Gastroesophageal sphincter (tissue), 3 donors: ENCODE measurements at regions not wholly inside any gene's neighbourhood (a gene's known extent, or its start where the extent isn't known, plus 50 kb on each side); places are given as distances from the start of the nearest gene placed in this dataset.

Experiments
- EP300 ChIP-seq: sonication (generic); formaldehyde crosslinking; IDR thresholded peaks from one replicate; pipeline ENCODE4 v1.6.1; 2017; ENCODE audit warnings: antibody characterized with exemption, mild to moderate bottlenecking
- POLR2A ChIP-seq, 2 donors: fragments of 450-650 bp; IDR thresholded peaks; one replicate each; pipeline ENCODE4 v1.6.1; 2017; ENCODE audit warnings: antibody characterized with exemption in 2 of 2, mild to moderate bottlenecking in 2 of 2, moderate library complexity in 1 of 2
- POLR2AphosphoS5 ChIP-seq: sonication (generic); formaldehyde crosslinking; IDR thresholded peaks from one replicate; pipeline ENCODE4 v1.6.1; 2017; ENCODE audit warnings: antibody characterized with exemption
- TF ChIP-seq, protein P1 (sequence below), 4 experiments: fragments of 200-600 bp in 2 of 4; fragments of 450-650 bp in 2 of 4; sonication (generic) in 1 of 4; IDR thresholded peaks; one replicate each; pipeline ENCODE4 v1.5.1; 2017 to 2019; ENCODE audit warnings: antibody characterized with exemption in 4 of 4, mild to moderate bottlenecking in 2 of 4, moderate library complexity in 2 of 4

DNA sequence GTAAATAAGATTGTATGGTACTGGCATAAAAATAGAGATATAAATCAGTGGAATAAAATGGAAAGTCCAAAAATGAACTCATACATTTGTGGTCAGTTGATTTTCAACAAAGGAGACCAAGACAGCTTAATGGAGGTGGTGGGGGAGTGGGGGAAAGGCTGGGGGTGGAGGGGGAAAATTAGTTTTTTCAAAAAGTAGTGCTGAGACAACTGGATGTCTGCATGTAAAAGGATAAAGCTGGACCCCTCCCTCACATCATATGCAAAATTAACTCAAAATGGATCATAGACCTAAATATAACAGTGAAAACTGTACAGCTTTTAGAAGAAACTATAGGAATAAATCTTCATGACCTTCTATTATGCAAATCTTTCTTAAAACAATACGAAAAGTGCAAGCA, 107.0 kb downstream of the HMHB1 start:
- TF ChIP-seq, protein P1, sequence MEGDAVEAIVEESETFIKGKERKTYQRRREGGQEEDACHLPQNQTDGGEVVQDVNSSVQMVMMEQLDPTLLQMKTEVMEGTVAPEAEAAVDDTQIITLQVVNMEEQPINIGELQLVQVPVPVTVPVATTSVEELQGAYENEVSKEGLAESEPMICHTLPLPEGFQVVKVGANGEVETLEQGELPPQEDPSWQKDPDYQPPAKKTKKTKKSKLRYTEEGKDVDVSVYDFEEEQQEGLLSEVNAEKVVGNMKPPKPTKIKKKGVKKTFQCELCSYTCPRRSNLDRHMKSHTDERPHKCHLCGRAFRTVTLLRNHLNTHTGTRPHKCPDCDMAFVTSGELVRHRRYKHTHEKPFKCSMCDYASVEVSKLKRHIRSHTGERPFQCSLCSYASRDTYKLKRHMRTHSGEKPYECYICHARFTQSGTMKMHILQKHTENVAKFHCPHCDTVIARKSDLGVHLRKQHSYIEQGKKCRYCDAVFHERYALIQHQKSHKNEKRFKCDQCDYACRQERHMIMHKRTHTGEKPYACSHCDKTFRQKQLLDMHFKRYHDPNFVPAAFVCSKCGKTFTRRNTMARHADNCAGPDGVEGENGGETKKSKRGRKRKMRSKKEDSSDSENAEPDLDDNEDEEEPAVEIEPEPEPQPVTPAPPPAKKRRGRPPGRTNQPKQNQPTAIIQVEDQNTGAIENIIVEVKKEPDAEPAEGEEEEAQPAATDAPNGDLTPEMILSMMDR (IDR thresholded peaks at IDR 0.05) = no peak
- TF ChIP-seq POLR2A (IDR thresholded peaks at IDR 0.05) (no peak), POLR2AphosphoS5 (no peak), EP300 (no peak)
